HFFc6 (cell line): ENCODE measurements at regions not wholly inside any gene's neighbourhood (a gene's known extent, or its start where the extent isn't known, plus 50 kb on each side); places are given as distances from the start of the nearest gene placed in this dataset.

ENCODE experiments used
- DNase-seq: peaks from one replicate; pipeline ENCODE4 v3.0.0-alpha.2; 2018
- H3K27ac Mint-ChIP-seq: 2 replicates; pipeline ENCODE4 v1.8.0; 2020; ENCODE audit warnings: mild to moderate bottlenecking, mixed read lengths
- H3K27me3 Mint-ChIP-seq: 2 replicates; pipeline ENCODE4 v1.8.0; 2021; ENCODE audit warnings: mild to moderate bottlenecking, moderate library complexity, mixed read lengths; ENCODE audit not compliant: insufficient read depth
- H3K36me3 Mint-ChIP-seq: 2 replicates; pipeline ENCODE4 v1.8.0; 2021; ENCODE audit warnings: low read depth, mixed read lengths
- H3K4me1 Mint-ChIP-seq: 2 replicates; pipeline ENCODE4 v1.8.0; 2020; ENCODE audit warnings: low read depth, mixed read lengths
- H3K4me3 Mint-ChIP-seq: 2 replicates; pipeline ENCODE4 v1.8.0; 2020; ENCODE audit warnings: mild to moderate bottlenecking, moderate library complexity, mixed read lengths
- H3K9me3 Mint-ChIP-seq: 2 replicates; pipeline ENCODE4 v1.8.0; 2020; ENCODE audit warnings: mild to moderate bottlenecking, mixed read lengths
- TF ChIP-seq, protein P1 (sequence below): fragments of 200-600 bp; sonication (generic); IDR thresholded peaks from 2 replicates; pipeline ENCODE4 v1.5.0; 2021; ENCODE audit warnings: antibody characterized with exemption, mild to moderate bottlenecking

DNA sequence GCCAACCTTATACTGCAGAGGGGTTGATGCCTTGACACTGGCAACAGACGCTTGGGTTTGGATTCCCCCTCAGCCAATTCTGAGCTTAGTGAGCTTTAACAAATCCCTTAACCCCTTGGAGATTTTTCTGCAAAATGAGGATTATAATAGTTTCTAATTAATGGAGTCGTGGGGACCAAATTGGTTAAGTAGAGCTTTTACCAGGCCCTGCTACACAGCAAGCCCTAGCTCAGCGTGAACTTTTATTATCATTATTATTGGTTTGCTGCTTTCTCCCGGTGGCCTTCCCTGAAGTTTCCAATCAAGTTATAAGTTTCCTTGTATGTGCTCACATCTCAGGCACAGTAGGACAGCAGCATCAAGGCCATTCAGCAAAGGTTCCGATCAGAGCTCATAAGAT, 156.6 kb upstream of the GUCY1A2 start:
- peaks cover 34% of the 10 kb centered on the region for H3K9me3 Mint-ChIP-seq
- no peak overlapping the region for H3K27ac Mint-ChIP-seq
- TF ChIP-seq, protein P1, sequence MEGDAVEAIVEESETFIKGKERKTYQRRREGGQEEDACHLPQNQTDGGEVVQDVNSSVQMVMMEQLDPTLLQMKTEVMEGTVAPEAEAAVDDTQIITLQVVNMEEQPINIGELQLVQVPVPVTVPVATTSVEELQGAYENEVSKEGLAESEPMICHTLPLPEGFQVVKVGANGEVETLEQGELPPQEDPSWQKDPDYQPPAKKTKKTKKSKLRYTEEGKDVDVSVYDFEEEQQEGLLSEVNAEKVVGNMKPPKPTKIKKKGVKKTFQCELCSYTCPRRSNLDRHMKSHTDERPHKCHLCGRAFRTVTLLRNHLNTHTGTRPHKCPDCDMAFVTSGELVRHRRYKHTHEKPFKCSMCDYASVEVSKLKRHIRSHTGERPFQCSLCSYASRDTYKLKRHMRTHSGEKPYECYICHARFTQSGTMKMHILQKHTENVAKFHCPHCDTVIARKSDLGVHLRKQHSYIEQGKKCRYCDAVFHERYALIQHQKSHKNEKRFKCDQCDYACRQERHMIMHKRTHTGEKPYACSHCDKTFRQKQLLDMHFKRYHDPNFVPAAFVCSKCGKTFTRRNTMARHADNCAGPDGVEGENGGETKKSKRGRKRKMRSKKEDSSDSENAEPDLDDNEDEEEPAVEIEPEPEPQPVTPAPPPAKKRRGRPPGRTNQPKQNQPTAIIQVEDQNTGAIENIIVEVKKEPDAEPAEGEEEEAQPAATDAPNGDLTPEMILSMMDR: no peak
- no peaks in the 10 kb centered on the region for H3K27me3 Mint-ChIP-seq
- no peaks in the 10 kb centered on the region for H3K4me1 Mint-ChIP-seq
- 0 out of 2 replicates have a peak, but pooled peaks cover 6% of the 10 kb centered on the region for H3K36me3 Mint-ChIP-seq
- DNase-seq: no peak
- H3K4me3 Mint-ChIP-seq: no peak overlapping the region

DNA sequence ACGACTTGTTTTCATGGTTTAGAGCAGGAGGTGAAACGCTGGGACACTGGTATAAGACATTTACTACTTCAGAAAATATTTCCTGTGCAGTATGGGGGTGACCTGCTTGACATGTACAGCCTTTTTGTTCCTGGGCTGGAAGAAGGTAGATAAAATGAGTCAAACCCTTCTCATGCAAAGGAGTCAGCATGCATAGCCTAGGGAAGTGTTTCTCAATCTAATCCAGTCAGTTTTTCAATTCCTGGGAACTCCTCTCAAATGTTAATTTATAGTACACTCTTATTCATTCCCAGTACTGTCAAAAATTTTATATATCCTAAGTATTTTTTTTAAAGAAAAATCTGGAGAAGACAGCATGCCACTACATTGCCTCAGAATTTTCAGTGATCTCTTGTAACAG, 154.7 kb upstream of the GUCY1A2 start:
- Mint-ChIP-seq H3K27ac (no peak overlapping the region), H3K9me3 (peaks cover 43% of the 10 kb centered on the region), H3K4me1 (no peaks in the 10 kb centered on the region), H3K27me3 (no peaks in the 10 kb centered on the region), H3K36me3 (0 out of 2 replicates have a peak, but pooled peaks cover 6% of the 10 kb centered on the region), H3K4me3 (no peak overlapping the region)
- no peak for DNase-seq
- TF ChIP-seq, protein P1: no peak

DNA sequence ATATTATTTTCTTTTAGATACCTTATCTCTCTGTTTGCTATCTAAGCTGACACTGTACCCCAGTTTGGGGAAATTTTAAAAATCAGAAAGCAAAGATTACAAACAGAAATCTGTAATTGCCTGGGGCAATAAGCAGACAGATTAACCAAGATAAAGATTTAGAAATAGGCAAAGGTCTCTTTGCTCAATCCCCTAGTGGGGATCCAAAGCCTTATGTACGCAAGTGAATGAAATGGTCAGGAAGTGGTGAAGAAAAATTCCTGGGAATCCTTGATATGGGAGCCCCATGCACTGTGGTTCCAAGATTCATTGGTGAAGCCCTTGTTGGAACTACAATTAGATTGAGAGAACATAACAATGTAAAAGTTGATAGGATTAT, 139.5 kb upstream of the GUCY1A2 start:
- no peaks in the 10 kb centered on the region for H3K4me1 Mint-ChIP-seq
- H3K4me3 Mint-ChIP-seq: no peak overlapping the region
- H3K9me3 Mint-ChIP-seq: peaks cover 32% of the 10 kb centered on the region
- no peak overlapping the region for H3K27ac Mint-ChIP-seq
- no peak for DNase-seq
- H3K36me3 Mint-ChIP-seq: no peaks in the 10 kb centered on the region
- H3K27me3 Mint-ChIP-seq: no peaks in the 10 kb centered on the region
- TF ChIP-seq, protein P1: no peak

DNA sequence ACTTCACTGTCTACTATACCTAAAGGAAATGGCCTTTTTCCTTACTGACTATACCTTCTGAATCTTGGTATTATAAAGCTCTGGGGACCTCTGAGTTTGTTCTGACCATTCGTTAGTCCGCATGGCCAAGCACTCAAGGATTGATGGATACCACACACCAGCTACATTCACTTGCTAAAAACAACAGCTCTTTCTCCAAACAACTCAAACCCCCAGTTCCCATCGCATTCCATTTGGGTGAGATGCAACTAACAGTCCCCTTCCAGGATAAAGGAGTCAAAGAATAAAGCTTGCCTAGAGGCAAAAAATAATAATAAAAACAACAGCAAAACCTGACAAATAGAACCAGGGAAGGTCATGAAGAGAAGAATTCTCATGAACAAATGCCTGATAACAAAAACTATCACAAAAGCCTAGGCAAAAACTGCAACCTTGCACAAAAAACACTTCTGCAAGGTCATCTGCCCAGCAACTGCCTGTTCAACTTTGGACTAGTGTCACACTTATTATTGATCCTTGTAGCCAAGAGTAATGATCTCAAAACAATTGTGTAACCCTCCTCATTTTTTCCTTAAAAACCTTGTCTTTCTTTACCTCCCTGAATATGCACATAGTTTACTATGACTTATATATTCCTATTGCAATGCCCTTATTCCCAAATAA, 139.0 kb upstream of the GUCY1A2 start:
- TF ChIP-seq, protein P1: no peak
- no peak overlapping the region for H3K4me3 Mint-ChIP-seq
- no peaks in the 10 kb centered on the region for H3K4me1 Mint-ChIP-seq
- no peak for DNase-seq
- H3K36me3 Mint-ChIP-seq: no peaks in the 10 kb centered on the region
- no peaks in the 10 kb centered on the region for H3K27me3 Mint-ChIP-seq
- no peak overlapping the region for H3K27ac Mint-ChIP-seq
- peaks cover 32% of the 10 kb centered on the region for H3K9me3 Mint-ChIP-seq

DNA sequence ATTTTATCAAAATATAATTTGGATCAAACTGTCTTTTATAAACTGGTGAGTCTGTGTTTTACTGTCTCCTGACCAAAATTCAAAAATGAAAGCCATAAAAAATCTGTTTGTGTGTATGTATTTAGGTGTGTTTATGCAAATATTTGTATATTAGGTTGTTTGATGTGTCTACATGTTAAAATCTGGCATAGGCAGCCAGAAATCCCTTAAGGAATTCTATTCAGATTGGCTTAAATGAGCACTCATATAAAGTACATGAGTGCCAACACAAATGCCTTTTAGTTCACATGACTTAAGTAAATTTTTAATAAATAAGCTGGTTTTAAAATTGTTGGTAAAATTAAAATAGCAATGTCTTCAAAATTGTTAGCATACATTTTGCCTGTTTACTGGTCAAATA, 133.3 kb upstream of the GUCY1A2 start:
- no peaks in the 10 kb centered on the region for H3K36me3 Mint-ChIP-seq
- peaks cover 34% of the 10 kb centered on the region for H3K9me3 Mint-ChIP-seq
- H3K27me3 Mint-ChIP-seq: no peaks in the 10 kb centered on the region

More for the DNA sequence above, 133.3 kb upstream of the GUCY1A2 start:
- Mint-ChIP-seq H3K4me3 (no peak overlapping the region), H3K4me1 (no peaks in the 10 kb centered on the region), H3K27ac (no peak overlapping the region)
- TF ChIP-seq, protein P1: no peak
- DNase-seq: no peak
